GM19397 (cell line): ENCODE measurements at regions not wholly inside any gene's neighbourhood (a gene's known extent, or its start where the extent isn't known, plus 50 kb on each side); places are given as distances from the start of the nearest gene placed in this dataset.
"Not testable (repeated sequence)": the region's sequence is repeated elsewhere in the genome, so short reads cannot be mapped to it uniquely, and the experiment has no call there.

Experiments
- ATAC-seq: cut with Tn5 transposase; IDR thresholded peaks from one replicate; pipeline ENCODE4 v1.9.1; 2021; ENCODE audit warnings: mild to moderate bottlenecking, moderate library complexity; ENCODE audit not compliant: unreplicated experiment

DNA sequence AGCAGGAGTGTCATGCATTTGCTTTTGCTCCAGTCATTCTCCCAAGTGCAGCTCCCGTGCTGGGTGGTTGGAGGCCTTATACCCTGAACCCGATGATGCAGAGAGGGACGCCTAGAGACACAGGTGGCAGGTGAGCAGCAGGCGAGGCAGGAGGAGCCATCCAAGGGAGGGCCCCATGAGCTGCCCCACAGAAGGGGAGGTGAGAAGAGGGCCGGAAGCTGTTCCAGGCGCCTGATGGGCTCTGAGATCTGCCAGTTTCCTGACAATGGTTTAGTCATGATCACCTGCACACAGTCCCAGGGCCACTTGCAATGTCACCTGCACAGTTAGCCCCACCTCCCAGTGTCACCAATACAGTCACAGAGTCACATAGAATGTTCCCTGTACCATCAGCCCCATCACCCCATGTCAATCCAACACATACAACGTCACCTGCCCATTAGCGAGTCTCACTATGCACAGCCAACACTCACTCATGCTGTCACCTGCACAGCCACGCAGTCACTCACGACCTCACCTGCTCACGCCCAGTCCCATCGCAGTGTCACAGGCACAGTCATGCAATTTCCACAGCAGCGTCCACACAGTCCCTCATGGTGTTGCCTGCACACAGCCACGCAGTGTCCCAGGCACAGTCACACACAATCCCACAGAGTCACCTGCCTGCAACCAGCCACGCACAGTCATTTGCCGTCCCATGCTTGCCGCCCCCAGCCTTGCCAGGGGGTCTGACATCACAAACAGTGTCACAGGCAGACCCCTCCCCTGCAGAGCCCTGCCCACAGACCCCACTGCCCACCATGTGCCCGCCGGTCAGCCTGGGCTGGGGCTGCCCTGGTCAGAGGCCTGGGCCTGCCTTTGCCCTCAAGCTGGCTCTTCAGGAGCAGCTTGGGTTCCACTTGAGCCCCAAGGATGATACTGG, 113.4 kb downstream of the LHX2 start:
- no peak for ATAC-seq

DNA sequence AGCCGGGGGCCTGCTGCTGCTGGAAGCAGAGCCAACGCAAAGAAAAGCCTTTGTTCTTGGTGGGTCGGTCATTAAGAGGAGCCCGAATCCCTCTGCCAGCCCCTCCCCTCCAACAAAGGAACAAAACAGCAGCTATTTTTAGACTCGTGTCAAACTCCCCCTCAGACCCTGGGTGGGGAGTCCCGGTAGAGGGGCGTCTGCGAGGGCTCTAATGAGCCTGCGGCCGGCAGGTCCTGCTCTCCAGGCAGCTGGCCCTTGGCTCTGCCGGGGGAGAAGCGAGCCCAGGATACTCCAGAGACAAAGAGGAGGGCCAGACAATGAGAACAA, 114.0 kb downstream of the LHX2 start:
- ATAC-seq = no peak

GRCh38 chr9:124126648-124127646, 115.4 kb downstream of the LHX2 start:
- ATAC-seq = no peak

GRCh38 chr9:124128568-124129166, 117.1 kb downstream of the LHX2 start:
- no peak for ATAC-seq

DNA sequence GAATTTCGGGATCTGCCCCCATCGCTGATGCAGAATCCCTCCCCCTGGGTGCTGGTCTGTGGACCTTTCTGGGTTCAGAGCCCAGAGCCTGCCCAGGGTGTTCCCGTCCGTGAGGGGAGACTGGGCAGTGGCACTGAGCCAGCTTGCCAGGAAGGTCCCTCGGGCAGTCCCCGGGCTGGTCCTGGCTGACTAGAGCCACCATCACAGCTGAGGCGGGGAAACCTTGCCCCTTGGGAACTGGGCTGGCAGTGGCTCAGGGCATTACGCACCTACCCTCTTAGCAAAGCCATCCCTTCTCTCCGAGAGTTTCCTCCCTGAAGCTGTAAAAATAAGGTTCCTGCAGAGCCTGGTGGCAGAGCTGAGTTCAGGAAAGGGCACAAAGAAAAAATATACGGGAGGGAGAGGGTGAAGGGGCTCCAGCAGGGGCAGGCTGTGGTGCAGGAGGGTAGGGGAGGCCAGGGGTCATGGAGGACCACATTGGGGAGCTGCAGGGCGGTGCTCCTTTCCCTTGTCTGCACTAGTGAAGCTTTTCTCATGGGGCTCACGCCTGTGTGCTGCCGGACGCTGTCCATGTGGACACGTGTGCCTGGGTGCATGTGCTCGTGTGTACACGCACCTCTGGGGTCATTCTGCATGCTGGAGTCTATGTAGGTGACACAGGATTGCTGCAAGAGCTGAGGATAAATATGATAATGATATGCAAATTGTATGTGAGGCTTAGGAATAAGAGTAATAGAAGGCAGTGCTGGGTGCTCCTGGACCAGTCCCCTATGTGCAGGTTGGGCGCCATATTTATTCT, 118.9 kb downstream of the LHX2 start:
- no peak for ATAC-seq

DNA sequence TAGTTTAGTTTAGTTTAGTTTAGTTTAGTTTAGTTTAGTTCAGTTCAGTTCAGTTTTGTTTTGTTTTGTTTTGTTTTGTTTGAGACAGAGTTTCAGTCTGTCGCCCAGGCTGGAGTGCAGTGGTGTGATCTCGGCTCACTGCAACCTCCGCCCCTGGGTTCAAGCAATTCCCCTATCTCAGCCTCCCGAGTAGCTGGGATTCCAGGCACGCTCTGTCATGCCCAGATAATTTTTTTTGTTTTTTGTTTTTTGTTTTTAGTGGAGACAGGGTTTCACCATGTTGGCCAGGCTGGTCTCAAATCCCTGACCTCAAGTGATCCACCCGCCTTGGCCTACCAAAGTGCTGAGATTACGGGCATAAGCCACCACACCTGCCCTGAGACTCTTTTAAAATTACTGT, 120.0 kb downstream of the LHX2 start:
- ATAC-seq = not testable (repeated sequence)

GRCh38 chr9:124132671-124133147, 121.1 kb downstream of the LHX2 start:
- no peak for ATAC-seq

DNA sequence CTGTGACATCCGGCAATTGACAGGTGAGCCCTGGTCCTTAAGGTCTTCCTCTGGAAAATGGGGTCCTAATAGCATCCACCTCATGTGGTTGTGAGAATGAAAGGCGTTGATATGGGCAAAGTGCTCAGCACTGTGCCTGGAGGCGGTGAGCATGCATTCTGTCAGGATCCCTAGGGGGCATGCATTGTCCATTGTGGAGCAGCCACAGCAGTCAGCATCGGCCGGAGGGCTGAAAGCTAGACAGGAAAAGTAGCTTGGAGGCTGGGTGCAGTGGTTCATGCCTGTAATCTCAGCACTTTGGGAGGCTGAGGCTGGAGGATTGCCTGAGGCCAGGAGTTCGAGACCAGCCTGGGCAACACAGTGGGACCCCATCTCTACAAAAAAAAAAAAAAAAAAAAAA, 122.2 kb downstream of the LHX2 start:
- ATAC-seq = no peak

GRCh38 chr9:124134526-124134925, 123.0 kb downstream of the LHX2 start:
- ATAC-seq = no peak

DNA sequence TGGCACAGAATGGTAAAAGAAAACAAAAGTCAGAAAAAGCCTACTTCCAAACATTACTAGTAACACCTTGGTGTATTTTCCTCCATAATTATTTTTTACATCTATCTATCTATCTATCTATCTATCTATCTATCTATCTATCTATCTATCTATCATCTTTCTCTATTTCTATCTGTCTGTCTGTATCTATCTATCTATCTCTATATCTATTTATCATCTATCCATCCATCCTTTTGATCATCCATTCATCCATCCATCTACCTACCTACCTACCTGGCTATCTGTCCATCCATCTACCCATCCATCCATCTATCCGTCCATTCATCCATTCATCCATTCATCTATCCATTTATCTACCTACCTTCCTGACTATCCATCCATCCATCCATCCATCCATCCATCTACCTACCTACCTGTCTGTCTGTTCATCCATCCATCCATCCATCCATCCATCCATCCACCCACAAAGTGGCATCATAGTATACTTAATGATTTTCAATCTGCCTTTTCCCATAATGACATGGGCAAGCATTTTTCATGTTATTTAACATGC, 121.9 kb upstream of the NEK6 start:
- ATAC-seq = no peak

DNA sequence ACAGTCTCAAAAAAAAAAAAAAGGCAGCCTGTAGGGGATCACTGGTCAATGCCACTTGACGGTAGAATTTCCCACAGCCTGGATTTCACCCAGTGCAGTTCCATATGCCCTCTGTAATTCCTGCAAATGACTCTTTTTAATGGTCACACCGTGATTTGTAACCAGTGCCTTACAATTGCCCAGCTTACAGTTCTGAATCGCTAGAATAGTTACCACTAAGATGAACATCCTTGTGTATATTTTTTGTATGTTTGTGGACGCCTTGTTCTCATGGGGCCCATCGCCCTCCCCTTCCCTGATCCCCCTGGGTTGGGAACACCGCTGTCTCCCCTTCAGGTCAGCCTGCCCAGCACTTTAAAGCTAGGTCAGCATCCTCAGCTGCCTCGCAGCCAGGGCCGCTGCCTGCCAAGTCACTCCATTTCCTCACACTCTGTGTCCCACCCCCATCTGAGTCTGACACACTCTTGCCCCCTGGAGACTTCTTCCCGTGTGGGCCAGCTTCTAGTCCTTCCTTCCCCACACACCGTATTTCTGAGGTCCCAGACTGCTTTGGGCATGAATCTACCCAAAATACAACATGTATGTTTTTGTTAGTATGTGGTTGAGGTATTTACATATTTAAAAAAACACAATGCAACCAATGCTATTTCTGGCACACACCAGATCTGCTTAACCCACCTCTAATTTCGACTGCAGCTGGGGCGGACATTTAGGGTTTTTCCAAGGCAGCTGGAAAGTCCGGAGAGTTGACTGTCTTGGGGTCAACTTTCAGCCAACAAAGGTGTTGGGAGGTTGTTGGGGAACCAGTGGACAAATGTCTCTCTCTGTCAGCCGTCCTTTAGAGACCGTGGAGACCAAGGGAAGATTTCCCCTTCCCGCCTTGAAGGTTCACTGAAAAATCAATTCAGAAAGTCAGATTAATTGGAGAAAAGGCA, 120.5 kb upstream of the NEK6 start:
- ATAC-seq = peak; percentile 80

DNA sequence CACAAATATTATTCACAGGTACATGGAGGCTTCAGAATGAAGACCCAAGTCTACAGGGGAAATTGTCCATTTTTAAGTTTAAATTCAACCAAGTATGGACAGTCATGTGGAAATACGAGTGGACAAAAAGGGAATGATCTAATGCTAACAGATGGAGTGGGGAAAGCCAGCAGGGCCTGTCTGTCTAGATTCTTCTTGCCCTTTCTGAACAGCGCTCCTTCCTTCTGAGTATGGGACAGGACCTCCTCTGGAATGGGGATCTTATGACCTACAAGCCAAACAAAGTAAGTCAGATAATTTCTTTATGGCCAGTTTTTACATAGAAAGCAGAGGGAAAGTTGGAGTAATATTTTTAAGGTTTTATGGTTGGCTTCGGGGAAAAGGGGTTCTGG, 119.8 kb upstream of the NEK6 start:
- no peak for ATAC-seq

GRCh38 chr9:124139001-124139400, 118.7 kb upstream of the NEK6 start:
- no peak for ATAC-seq

- no peak for ATAC-seq
Measured at GRCh38 chr9:124140941-124141568, 116.7 kb upstream of the NEK6 start.

GRCh38 chr9:124144561-124145123, 113.1 kb upstream of the NEK6 start:
- ATAC-seq = not testable (repeated sequence)

- no peak for ATAC-seq
Measured at GRCh38 chr9:124146031-124146561, 111.7 kb upstream of the NEK6 start.

GRCh38 chr9:124149992-124150391, 107.8 kb upstream of the NEK6 start:
- no peak for ATAC-seq

- no peak for ATAC-seq
Measured at GRCh38 chr9:124163760-124164255, 93.9 kb upstream of the NEK6 start.
